Heart right ventricle (tissue), 16 donors: ENCODE measurements at regions not wholly inside any gene's neighbourhood (a gene's known extent, or its start where the extent isn't known, plus 50 kb on each side); places are given as distances from the start of the nearest gene placed in this dataset.

Source experiments
- ATAC-seq, 8 donors: fragments of 200-7000 bp; cut with Tn5 transposase; one replicate each; pipeline ENCODE4 v1.9.1; 2020; ENCODE audit warnings: mild to moderate bottlenecking in 8 of 8, moderate library complexity in 8 of 8, moderate number of reproducible peaks in 1 of 8
- DNase-seq, 2 donors: peaks; one replicate each; pipeline ENCODE4 v3.0.0-alpha.2; 2020
- H3K27ac ChIP-seq, 10 donors: fragments of 200-600 bp; sonication (generic) in 2 of 10; one replicate each; pipeline versions ENCODE4 v1.5.0 to v1.8.0; 2020 to 2022; ENCODE audit warnings: mild to moderate bottlenecking in 3 of 10
- H3K27me3 ChIP-seq, 7 donors: fragments of 200-600 bp; one replicate each; pipeline ENCODE4 v1.8.0; 2021 to 2022; ENCODE audit warnings: mild to moderate bottlenecking in 2 of 7
- H3K36me3 ChIP-seq, 9 donors: fragments of 200-600 bp; sonication (generic) in 1 of 9; one replicate each; pipeline versions ENCODE4 v1.5.0 to v1.8.0; 2020 to 2022; ENCODE audit warnings: mild to moderate bottlenecking in 2 of 9
- H3K4me1 ChIP-seq, 9 donors: fragments of 200-600 bp; sonication (generic) in 1 of 9; one replicate each; pipeline versions ENCODE4 v1.5.0 to v1.8.0; 2020 to 2022; ENCODE audit warnings: mild to moderate bottlenecking in 4 of 9
- H3K4me3 ChIP-seq, 10 donors: fragments of 200-600 bp; sonication (generic) in 2 of 10; one replicate each; pipeline versions ENCODE4 v1.5.0 to v1.8.0; 2020 to 2022; ENCODE audit warnings: mild to moderate bottlenecking in 7 of 10, moderate library complexity in 2 of 10
- H3K9me3 ChIP-seq, 11 donors: fragments of 200-600 bp in 10 of 11; sonication (generic) in 2 of 11; one replicate each; pipeline versions ENCODE4 v1.5.0 to v1.8.0; 2013 to 2022; ENCODE audit warnings: mild to moderate bottlenecking in 2 of 11, control low read depth in 1 of 11, moderate library complexity in 1 of 11
- CTCF ChIP-seq, 9 donors: fragments of 200-600 bp; sonication (generic) in 2 of 9; IDR thresholded peaks; one replicate each; pipeline versions ENCODE4 v1.5.0 to v1.8.0; 2021 to 2022; ENCODE audit warnings: antibody characterized with exemption in 9 of 9, mild to moderate bottlenecking in 5 of 9, moderate library complexity in 1 of 9
- WGBS, 2 donors: extraction: QIAGEN DNeasy Blood & Tissue Kit; methylation state at CpG; one replicate each; pipeline ENCODE4 v1.1.7; 2013; ENCODE audit warnings: inconsistent platforms in 1 of 2; 5-methylcytosine and 5-hydroxymethylcytosine counted together
- intact Hi-C, 10 donors: fragments of 100-400 bp; cut with DNase I; formaldehyde crosslinking; loops; one replicate each; pipeline versions ENCODE4 v1.11.1 to v1.14.2; 2022
- donor health status: Arrhythmogenic right ventricular cardiomyopathy.
- donor health status: ischemic (EF 13 %, LVEDD 7.1; RV severe dilation, severe dysfunction).
- donor health status: healthy with polysubstance abuse.
- donor health status: DM: no; HTN: yes; CAD: no.
- donor health status: DM: no; HTN: no; CAD: no.
- donor health status: ischemic (EF 25% LVEDD 6.9; RV normal size, moderate dysfunction).
- donor health status: ischemic (EF 25% LVEDD 5.7; RV mildly dilated, moderate dysfunction).
- donor health status: healthy.
- donor health status: DM: yes; HTN: yes; CAD: no.
- donor health status: Ischemic cardiomyopathy.
- donor health status: ischemic (EF 35%, LVEDD 5.7; RV mildly dilated, moderate dysfunction).
- donor health status: nonischemic (EF 11% LVEDD 7.7; RV severe dilation, severe dysfunction).
- donor health status: DM: yes; HTN: yes; CAD: no.
- donor health status: PGD.
- donor health status: ischemic (EF 29% LVEDD 5.4; RV normal size, mild dysfunction).
- donor health status: nonischemic (EF 23%, LVEDD 6.1; RV moderate dilation, normal function).

GRCh38 chr5:27708534-27708933 is 670.1 kb upstream of the CDH9 start:
- Histone ChIP-seq H3K27me3 (no peaks in the 10 kb centered on the region), H3K36me3 (no peaks in the 10 kb centered on the region), H3K4me3 (no peak overlapping the region), H3K4me1 (no peaks in the 10 kb centered on the region), H3K9me3 (peaks cover 0 to 18% (median 0%) of the 10 kb centered on the region in 11 donors), H3K27ac (no peak overlapping the region)
- 69 to 74% methylated on average over 3 of the region's 3 CpGs for WGBS, 2 donors
- no peak for ATAC-seq
- no peak for DNase-seq
- TF ChIP-seq CTCF (IDR thresholded peaks at IDR 0.05): no peak
- intact Hi-C loops: no loop called here

DNA sequence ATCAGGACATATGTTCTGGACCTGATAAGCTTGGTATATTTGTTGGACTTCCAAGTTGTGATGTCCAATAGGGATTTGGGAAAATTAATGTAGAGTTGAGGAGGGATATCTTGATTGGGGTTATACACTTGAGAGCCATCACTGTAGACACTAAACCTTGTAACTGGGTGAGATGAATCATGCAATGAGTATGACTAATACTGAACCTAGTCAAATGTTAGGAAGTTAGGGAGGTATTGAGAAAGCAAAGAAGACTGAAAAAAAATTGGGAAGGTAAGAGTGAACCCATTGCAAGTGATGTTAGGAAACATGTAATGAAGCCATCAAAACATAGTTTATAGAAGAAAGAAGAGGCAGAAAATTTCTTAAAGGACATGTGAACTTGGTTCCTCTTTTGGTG is 668.4 kb upstream of the CDH9 start:
- Histone ChIP-seq H3K4me3 (no peak overlapping the region), H3K27me3 (no peaks in the 10 kb centered on the region), H3K9me3 (peaks cover 0 to 11% (median 0%) of the 10 kb centered on the region in 11 donors), H3K36me3 (no peaks in the 10 kb centered on the region), H3K4me1 (no peaks in the 10 kb centered on the region), H3K27ac (no peak overlapping the region)
- no peak for TF ChIP-seq CTCF (IDR thresholded peaks at IDR 0.05)
- ATAC-seq: no peak
- DNase-seq: no peak
- intact Hi-C loops: no loop called here

DNA sequence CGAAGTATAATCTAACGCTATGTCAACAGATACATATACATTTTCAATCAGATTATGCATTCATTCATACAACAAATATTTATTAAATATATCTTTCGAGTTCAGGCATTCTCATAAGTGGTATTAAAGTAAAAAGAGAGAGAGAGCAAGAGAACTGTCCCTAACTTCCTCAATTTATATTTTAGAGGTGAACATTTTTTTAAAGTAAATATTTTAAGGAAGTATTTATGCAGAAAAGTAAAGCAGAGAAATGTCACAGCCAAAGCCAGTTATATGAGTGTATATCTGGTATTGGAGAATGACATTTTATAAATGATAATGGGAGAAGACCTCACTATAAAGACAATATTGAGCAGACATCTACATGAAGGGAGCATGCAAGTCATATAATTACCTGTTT is 667.3 kb upstream of the CDH9 start:
- no peak overlapping the region for H3K4me3 ChIP-seq
- H3K9me3 ChIP-seq: peaks cover 0 to 4% (median 0%) of the 10 kb centered on the region in 11 donors
- no peak for TF ChIP-seq CTCF (IDR thresholded peaks at IDR 0.05)
- no peaks in the 10 kb centered on the region for H3K36me3 ChIP-seq
- H3K27me3 ChIP-seq: no peaks in the 10 kb centered on the region
- no peak for ATAC-seq
- intact Hi-C loops: no loop called here
- no peak overlapping the region for H3K27ac ChIP-seq
- DNase-seq: no peak
- no peaks in the 10 kb centered on the region for H3K4me1 ChIP-seq
- WGBS, 2 donors: 76 to 82% methylated on average over 3 of the region's 3 CpGs

DNA sequence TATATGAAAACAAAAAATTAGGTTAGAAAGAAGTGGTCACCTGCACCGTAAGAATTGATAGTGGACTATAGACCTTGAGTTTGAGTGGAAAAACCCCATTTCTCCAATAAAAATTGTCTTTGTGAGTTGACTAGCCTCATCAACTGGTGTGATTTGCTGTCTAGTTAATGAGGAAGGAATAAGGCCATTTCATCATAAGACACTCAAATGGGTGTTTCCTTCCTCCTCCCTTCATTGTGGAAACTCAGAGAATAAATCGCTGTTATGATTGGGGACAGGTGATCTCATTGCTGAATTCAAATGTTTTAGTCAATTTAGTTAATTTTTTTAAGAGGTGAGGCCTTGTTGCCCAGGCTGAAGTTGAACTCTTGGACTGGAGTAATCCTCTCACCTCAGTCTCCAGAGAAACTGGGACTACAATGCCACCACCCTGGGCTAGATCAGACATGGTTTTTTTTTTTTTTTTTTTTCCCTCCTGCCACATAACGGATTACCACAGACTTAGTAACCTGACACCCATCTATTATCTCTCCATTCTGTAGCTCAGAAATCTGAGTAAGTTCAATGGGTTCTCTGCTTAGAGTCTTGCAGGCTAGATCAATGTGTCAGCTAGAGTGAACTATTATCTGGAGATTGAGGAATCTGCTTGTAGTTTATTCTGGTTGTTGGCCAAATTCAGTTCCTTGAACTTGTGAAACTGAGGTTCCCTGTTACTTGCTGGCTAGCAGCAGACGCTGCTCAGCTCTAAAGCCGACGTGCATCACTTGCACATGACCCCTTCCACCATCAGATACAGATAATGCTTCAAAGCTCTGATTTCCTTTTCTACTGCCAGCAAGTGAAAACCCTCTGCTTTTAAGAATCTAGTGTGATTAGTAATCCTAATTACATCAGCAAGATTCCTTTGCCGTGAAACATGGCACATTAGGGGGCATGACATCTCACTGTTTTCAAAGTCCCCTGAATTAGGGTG is 663.8 kb upstream of the CDH9 start:
- no peak for TF ChIP-seq CTCF (IDR thresholded peaks at IDR 0.05)
- no peaks in the 10 kb centered on the region for H3K27me3 ChIP-seq
- H3K4me1 ChIP-seq: no peaks in the 10 kb centered on the region
- intact Hi-C loops: no loop called here
- H3K4me3 ChIP-seq: no peak overlapping the region
- WGBS, 2 donors: 39 to 44% methylated on average over 7 of the region's 7 CpGs
- H3K36me3 ChIP-seq: no peaks in the 10 kb centered on the region
- H3K9me3 ChIP-seq: peaks cover 0 to 4% (median 0%) of the 10 kb centered on the region in 11 donors
- H3K27ac ChIP-seq: no peak overlapping the region
- ATAC-seq (no peak), DNase-seq (no peak)
